ENCODE measurements at regions not wholly inside any gene's neighbourhood (a gene's known extent, or its start where the extent isn't known, plus 50 kb on each side); places are given as distances from the start of the nearest gene placed in this dataset.

DNA sequence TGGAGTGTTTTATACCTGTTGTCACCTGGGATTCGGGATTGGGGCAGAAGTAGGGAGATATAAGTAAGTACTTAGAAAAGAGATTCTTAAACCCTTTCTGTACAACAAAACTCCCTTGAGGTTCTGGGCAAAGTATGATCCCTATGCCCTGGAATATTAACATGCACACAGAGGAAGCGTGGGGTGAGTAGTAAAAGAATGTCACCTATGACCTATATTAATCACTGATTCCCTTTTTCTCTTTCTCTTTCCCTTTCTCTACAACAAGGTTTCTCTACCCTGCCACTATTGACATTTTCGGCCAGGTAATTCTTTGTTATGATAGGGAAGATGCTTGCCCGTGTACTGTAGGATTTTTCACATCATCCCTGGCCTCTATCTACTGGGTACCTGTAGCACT is 209.7 kb upstream of the PLET1 start:
- no peak for DNase-seq

DNA sequence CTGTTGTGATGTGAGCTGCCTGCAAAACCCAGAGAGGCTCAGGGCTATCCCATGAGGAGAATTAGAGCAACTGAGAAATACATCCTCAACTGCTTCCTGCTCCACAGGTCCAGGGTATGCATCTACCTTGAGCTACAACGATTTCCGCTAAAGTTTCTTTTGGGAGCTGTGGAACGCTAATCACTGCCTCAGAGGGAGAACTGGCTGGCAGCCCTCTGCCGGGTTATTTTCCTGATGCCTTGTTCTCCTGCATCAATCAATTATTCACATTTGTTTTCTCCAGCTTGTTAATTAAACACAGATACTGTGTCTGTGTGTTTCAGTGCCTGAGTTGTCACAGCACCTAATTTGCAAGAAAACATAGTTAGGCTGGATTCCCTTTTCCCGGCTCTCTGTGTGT is 211.1 kb upstream of the PLET1 start:
- DNase-seq, result no peak

GRCh38 chr11:112477152-112477551 is 216.5 kb upstream of the PLET1 start:
- DNase-seq, result no peak

GRCh38 chr11:112477581-112478317 is 217.1 kb upstream of the PLET1 start:
- no peak for DNase-seq

DNA sequence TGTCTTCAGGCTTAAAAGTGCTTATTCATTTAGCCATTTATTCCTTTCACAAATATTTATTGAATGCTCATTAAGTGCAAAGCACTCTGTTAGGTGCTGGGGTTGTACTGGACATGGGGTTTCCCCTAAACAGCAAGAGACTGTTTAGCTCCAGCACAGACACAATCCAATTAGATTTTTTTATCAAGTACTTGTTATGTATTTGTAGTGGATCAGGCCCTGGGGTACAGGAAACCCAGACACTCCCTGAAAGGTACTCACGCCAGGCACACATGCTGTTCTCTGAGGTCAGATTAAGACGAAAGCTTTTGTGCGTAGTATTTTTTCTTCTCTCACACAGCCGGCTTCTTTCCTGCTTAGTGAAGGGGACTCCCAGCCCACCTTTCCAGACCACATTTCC is 218.1 kb upstream of the PLET1 start:
- no peak for DNase-seq

DNA sequence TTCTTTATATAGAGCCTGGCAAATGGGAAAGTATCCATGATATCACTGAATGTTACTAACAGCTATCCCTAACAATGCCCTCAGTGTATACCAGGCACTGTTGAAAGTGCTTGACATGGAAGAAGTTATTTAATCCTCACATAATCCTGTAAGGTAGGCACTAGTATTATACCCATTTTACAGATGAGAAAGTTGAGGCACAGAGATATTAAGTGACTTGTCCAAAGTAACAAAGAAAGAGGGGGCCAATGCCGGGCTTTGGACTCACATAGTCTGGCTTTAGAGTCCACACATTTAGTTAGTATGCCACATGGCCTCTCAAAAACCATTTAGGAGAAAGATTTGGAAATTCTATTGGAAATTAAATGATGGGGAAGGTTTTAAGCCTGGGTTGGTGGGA is 220.8 kb upstream of the PLET1 start:
- no peak for DNase-seq

GRCh38 chr11:112481893-112482292 is 221.2 kb upstream of the PLET1 start:
- DNase-seq, result peak in 1 of 2 experiments; percentile 21

GRCh38 chr11:112485280-112485679 is 224.6 kb upstream of the PLET1 start:
- no peak for DNase-seq

DNA sequence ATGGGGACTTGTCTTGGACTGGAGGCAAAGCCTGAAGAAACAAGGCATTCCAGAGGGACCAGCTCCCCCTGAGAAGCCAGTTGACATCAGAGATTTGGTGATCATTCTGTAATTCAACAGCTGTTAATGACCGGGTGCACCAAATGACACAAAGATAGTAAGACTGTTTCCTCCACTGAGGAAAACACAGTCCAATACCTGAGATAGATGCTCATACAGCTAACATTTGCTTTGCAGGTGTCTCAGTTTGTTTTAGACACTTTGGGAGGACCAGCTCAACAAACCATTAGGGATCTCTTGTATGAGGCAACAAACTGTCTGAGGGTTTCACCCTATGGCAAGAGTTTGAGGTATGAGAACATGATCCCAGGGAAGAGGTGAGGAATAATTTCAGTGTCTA is 237.2 kb upstream of the PLET1 start:
- DNase-seq, result no peak

GRCh38 chr11:112498701-112499100 is 238.0 kb upstream of the PLET1 start:
- DNase-seq, result no peak

- DNase-seq, result no peak
Observed at GRCh38 chr11:112499153-112499880, 238.7 kb upstream of the PLET1 start.

DNA sequence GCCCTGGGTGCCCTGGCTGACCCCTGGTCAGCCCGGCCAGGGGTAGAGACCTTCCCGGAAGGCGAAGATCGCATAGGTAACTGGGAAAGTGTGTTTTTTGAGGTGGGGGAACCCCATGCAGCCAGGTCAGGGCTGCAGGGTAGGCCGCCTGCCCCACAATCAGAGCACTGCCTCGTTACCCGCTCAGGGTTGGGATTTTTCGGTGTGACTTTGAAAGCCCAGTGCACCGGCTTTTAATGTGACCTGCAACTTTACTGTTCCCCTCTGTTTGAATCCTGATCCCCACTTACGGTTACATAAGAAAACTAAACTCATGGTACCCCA is 239.2 kb upstream of the PLET1 start:
- DNase-seq, result no peak

DNA sequence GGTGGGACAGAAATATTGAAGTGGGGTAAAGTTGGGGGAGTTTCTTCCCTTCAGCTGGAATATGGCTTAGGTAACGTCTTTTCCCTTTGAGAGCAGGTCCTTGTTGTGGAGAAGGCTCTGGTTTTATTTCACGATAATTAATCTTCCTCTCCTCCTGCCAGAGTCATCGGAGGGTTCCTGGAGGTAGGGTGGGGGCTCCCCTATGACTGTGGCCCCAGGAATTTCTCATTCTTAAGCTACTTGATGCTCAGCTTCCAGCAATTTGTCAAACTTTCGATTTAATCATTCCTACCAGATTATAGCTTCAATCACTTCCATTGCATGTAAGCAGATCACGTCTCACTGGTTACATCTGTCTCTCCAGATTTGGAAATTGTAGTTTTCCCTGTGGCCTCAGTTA is 242.8 kb upstream of the PLET1 start:
- DNase-seq, result no peak

- DNase-seq, result no peak
Observed at GRCh38 chr11:112504056-112504455, 243.4 kb upstream of the PLET1 start.

DNA sequence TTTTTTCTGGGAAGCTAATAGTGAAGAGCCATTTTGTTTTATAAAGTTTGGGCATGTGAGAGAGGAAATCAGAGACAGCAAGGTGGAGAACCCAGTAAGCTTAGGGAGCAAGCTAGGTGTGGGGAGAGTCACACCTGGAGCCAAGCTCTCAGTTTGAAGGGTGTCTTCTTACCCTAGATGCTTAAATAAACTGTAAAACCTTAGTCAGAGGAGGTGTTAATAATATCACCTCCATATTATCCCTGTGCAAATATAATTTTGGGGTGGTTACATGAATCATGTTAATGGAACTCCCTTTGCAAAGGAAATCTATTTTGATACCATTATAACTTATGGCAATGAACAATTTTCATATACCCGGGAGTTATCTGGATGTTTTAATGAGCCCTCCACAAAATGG is 246.2 kb upstream of the PLET1 start:
- DNase-seq, result no peak

- no peak for DNase-seq
Observed at GRCh38 chr11:112507281-112507680, 246.6 kb upstream of the PLET1 start.

- DNase-seq, result no peak
Observed at GRCh38 chr11:112508750-112509149, 248.1 kb upstream of the PLET1 start.

DNA sequence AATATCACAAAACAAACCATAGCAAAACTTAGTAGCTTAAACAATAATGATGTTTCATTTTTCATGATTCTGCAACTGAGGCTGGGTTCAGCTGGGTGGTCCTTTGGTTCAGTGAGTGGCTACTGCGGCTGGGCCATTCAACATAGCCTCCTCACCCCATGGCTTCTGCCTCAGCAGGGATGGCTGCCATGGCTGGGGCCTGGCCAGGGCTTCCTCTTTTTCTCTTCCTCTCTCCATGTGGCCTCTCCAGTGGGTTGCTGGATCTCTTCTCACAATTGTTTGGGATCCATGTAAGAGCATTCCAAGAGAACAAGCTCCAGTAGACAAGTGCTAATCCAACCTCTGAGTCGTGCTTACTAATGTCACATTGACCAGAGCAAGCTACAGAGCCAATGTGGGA is 248.6 kb upstream of the PLET1 start:
- DNase-seq, result no peak

- no peak for DNase-seq
Observed at GRCh38 chr11:112511271-112511670, 250.6 kb upstream of the PLET1 start.

DNA sequence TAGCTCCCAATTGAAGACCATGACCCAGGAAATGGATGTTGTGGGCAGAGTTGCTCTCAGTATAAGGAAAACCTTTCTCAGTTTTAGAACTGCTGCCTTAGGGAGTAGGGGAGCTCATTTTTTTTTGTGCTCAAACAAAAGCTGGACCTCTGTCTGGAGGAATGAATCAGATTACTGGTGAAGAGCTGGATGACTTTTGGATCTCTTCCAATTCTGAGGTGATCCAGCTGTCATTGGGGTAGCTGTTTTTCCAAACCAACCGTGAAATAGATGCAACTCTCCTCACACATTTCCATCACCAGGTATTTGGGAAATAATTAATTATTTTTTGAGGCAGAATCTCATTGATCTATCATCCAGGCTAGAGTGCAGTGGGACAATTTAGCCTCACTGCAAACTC is 251.3 kb upstream of the PLET1 start:
- peak in 1 of 2 experiments; percentile 14 for DNase-seq

DNA sequence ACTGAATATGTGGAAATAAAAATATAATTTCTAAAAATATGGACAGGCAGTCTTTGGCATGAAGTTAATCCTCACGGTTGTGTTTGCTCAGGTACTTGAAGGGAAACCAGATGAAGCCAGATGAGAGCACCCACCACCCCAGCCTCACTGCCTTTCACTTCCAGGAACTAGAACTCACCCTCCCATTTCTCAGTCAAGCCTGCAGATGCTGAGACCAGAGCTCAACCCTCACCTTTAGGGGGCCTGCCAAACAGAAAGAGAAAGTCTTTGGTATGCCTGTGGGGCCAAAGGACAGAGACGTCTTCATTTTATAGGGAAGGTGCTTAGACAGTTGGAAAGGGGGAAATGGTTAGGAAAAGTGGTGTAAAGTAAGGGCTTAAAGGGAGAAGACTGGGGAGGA is 252.8 kb upstream of the PLET1 start:
- no peak for DNase-seq

DNA sequence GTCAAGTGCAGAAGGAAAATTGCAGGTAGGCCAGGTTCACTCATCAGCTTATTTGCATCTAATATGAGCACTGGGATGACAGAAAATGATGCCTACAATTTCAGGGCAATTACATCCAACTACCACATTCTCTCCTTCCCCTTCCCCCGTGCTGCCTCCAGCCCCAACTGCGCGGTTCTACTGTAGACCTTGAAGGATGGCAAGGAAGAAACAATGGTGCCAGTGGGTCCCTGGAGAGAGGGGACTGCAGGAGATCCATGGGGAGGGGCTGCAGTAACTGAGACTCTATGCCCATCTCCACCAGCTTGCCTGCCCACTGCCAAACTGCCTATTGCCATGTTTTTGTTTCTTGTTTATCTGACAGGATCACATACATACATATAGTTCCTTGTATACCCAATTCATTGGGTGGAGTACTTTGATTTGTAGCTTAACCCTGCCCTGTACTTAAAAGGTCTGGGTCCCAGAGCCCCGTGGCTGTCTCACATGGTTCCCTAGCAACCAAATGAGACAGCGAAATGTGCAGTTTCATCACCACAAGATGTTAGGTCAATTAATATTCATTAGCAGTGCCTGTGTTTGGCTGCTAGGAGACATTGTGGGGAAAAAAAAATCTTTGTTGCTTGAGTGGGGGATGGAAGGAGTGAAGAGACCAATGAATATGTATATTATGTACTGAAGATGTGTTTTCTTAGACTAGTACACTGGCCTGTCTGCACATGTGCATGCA is 253.5 kb upstream of the PLET1 start:
- peak; percentile 13 to 40 for DNase-seq

DNA sequence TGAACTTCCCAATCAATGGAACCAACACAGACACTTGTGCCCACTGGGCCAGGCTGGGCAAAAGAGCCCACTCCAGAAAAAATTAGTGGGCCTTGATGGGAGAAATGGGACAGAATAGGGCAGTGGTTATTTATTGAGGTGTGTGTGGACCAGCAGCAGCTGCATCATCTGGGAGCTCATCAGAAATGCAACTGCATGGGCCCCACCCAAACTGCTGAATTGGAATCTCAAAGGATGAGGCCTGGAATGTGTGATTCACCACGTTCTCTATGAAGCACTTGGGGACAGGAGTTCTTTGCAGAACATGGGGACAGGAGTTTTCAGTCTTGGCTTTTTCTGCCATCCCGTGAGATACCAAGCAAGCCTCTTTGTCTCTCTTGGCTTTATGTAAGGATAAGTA is 255.6 kb upstream of the PLET1 start:
- DNase-seq, result no peak

- no peak for DNase-seq
Observed at GRCh38 chr11:112516755-112517154, 256.1 kb upstream of the PLET1 start.
